Ovary (tissue), 3 donors: ENCODE measurements at regions not wholly inside any gene's neighbourhood (a gene's known extent, or its start where the extent isn't known, plus 50 kb on each side); places are given as distances from the start of the nearest gene placed in this dataset.

ENCODE experiments used
- EP300 ChIP-seq: sonication (generic); formaldehyde crosslinking; IDR thresholded peaks from one replicate; pipeline ENCODE4 v1.6.1; 2017; ENCODE audit warnings: antibody characterized with exemption
- POLR2A ChIP-seq: fragments of 450-650 bp; IDR thresholded peaks from one replicate; pipeline ENCODE4 v1.6.1; 2017; ENCODE audit warnings: antibody characterized with exemption, mild to moderate bottlenecking, moderate library complexity
- TF ChIP-seq, protein P1 (sequence below), 3 donors: fragments of 450-650 bp in 2 of 3; fragments of 200-600 bp in 1 of 3; IDR thresholded peaks; one replicate each; pipeline versions ENCODE4 v1.5.1 to v1.8.0; 2016 to 2022; ENCODE audit warnings: antibody characterized with exemption in 3 of 3, mild to moderate bottlenecking in 1 of 3
- donor health status: DM: no; HTN: no; CAD: no.

DNA sequence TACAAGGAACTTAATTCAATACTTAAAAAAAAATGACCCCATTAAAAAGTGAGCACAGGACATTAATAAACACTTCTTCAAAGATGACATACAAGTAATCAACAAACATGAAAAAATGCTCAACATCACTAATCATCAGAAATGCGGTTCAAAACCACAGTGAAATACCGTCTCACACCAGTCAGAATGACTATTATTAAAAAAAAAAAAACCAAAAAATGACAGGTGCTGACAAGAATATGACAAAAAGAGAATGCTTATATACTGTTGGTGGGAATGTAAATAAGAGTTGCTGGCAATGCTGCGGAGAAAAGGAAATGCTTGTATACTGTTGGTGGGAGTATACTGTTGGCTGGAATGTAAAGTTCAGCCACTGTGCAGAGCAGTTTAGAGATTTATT, 358.3 kb upstream of the CBLB start:
- TF ChIP-seq, protein P1, sequence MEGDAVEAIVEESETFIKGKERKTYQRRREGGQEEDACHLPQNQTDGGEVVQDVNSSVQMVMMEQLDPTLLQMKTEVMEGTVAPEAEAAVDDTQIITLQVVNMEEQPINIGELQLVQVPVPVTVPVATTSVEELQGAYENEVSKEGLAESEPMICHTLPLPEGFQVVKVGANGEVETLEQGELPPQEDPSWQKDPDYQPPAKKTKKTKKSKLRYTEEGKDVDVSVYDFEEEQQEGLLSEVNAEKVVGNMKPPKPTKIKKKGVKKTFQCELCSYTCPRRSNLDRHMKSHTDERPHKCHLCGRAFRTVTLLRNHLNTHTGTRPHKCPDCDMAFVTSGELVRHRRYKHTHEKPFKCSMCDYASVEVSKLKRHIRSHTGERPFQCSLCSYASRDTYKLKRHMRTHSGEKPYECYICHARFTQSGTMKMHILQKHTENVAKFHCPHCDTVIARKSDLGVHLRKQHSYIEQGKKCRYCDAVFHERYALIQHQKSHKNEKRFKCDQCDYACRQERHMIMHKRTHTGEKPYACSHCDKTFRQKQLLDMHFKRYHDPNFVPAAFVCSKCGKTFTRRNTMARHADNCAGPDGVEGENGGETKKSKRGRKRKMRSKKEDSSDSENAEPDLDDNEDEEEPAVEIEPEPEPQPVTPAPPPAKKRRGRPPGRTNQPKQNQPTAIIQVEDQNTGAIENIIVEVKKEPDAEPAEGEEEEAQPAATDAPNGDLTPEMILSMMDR (IDR thresholded peaks at IDR 0.05): no peak
- no peak for TF ChIP-seq POLR2A
- no peak for TF ChIP-seq EP300
